ENCODE measurements at regions not wholly inside any gene's neighbourhood (a gene's known extent, or its start where the extent isn't known, plus 50 kb on each side); places are given as distances from the start of the nearest gene placed in this dataset.
A peak's percentile ranks its signal among the peaks of the same experiment; 100 is the strongest.

- Mint-ChIP-seq H3K27me3 (no peaks in the 10 kb centered on the region), H3K27ac (no peak overlapping the region), H3K9me3 (peaks cover 3 to 29% (median 14%) of the 10 kb centered on the region in 7 donors), H3K36me3 (no peaks in the 10 kb centered on the region), H3K4me1 (no peaks in the 10 kb centered on the region), H3K4me3 (no peak overlapping the region)
- ATAC-seq (ENCODE audit: low read depth in 2 of 2) (no peak), DNase-seq (no peak)
- Histone ChIP-seq H3K4me3 (ENCODE audit: low read depth, low read length) (no peak overlapping the region), H3K9me3 (ENCODE audit: control insufficient read depth in 2 of 2, low read length in 2 of 2) (peaks cover 3 to 5% of the 10 kb centered on the region in 2 experiments), H3K4me1 (ENCODE audit: control insufficient read depth, insufficient read depth, low read length, poor library complexity, severe bottlenecking) (no peaks in the 10 kb centered on the region), H3K36me3 (ENCODE audit: control insufficient read depth, insufficient read depth, low read length) (no peaks in the 10 kb centered on the region), H3K27ac (ENCODE audit: insufficient read depth, low read length, poor library complexity, severe bottlenecking) (no peak overlapping the region), H3K27me3 (ENCODE audit: control insufficient read depth, insufficient read depth, low read length) (no peaks in the 10 kb centered on the region)
These were observed 995.2 kb upstream of the CDH2 start for GRCh38 chr18:29171892-29172755.

DNA sequence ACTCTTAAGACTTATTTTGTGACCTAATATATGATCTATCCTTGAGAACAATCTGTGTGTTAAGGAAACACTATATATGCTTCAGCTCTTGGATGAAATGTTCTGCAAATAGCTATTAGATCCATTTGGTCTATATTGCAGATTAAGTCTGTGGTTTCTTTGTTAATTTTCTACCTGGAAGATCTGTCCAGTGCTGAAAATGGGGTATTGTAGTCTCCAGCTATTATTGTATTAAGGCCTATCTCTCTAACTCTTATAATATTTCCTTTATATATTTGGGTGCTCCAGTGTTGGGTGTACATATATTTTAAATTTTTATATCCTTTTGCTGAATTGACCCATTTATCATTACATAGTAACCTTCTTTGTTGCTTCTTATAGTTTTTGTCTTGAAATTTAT is 992.7 kb upstream of the CDH2 start:
- Mint-ChIP-seq H3K9me3 (peaks cover 5 to 38% (median 18%) of the 10 kb centered on the region in 7 donors), H3K4me3 (no peak overlapping the region), H3K4me1 (no peaks in the 10 kb centered on the region), H3K27me3 (no peaks in the 10 kb centered on the region), H3K36me3 (no peaks in the 10 kb centered on the region), H3K27ac (no peak overlapping the region)
- ATAC-seq (ENCODE audit: low read depth in 2 of 2), result no peak
- no peak for DNase-seq
- H3K9me3 ChIP-seq (ENCODE audit: control insufficient read depth in 2 of 2, low read length in 2 of 2), result peaks cover 1 to 3% of the 10 kb centered on the region in 2 experiments
- no peaks in the 10 kb centered on the region for H3K4me1 ChIP-seq (ENCODE audit: control insufficient read depth, insufficient read depth, low read length, poor library complexity, severe bottlenecking)
- H3K27ac ChIP-seq (ENCODE audit: insufficient read depth, low read length, poor library complexity, severe bottlenecking), result no peak overlapping the region
- H3K36me3 ChIP-seq (ENCODE audit: control insufficient read depth, insufficient read depth, low read length), result no peaks in the 10 kb centered on the region
- no peaks in the 10 kb centered on the region for H3K27me3 ChIP-seq (ENCODE audit: control insufficient read depth, insufficient read depth, low read length)
- H3K4me3 ChIP-seq (ENCODE audit: low read depth, low read length), result no peak overlapping the region

GRCh38 chr18:29164993-29165599 is 988.2 kb upstream of the CDH2 start:
- no peak overlapping the region for H3K4me3 ChIP-seq (ENCODE audit: low read depth, low read length)
- no peaks in the 10 kb centered on the region for H3K27me3 Mint-ChIP-seq
- DNase-seq (no peak), ATAC-seq (ENCODE audit: low read depth in 2 of 2) (no peak)
- peaks cover 2 to 3% of the 10 kb centered on the region in 2 experiments for H3K9me3 ChIP-seq (ENCODE audit: control insufficient read depth in 2 of 2, low read length in 2 of 2)
- H3K36me3 ChIP-seq (ENCODE audit: control insufficient read depth, insufficient read depth, low read length), result no peaks in the 10 kb centered on the region
- no peaks in the 10 kb centered on the region for H3K4me1 Mint-ChIP-seq
- no peaks in the 10 kb centered on the region for H3K36me3 Mint-ChIP-seq
- no peak overlapping the region for H3K4me3 Mint-ChIP-seq
- H3K4me1 ChIP-seq (ENCODE audit: control insufficient read depth, insufficient read depth, low read length, poor library complexity, severe bottlenecking), result no peaks in the 10 kb centered on the region
- H3K27ac ChIP-seq (ENCODE audit: insufficient read depth, low read length, poor library complexity, severe bottlenecking), result no peak overlapping the region
- no peaks in the 10 kb centered on the region for H3K27me3 ChIP-seq (ENCODE audit: control insufficient read depth, insufficient read depth, low read length)
- no peak overlapping the region for H3K27ac Mint-ChIP-seq
- peaks cover 0 to 32% (median 9%) of the 10 kb centered on the region in 7 donors for H3K9me3 Mint-ChIP-seq

- Mint-ChIP-seq H3K9me3 (peaks cover 0 to 27% (median 9%) of the 10 kb centered on the region in 7 donors), H3K36me3 (no peaks in the 10 kb centered on the region), H3K27ac (no peak overlapping the region), H3K27me3 (no peaks in the 10 kb centered on the region), H3K4me3 (no peak overlapping the region), H3K4me1 (no peaks in the 10 kb centered on the region)
- no peak overlapping the region for H3K27ac ChIP-seq (ENCODE audit: insufficient read depth, low read length, poor library complexity, severe bottlenecking)
- no peak for DNase-seq
- H3K9me3 ChIP-seq (ENCODE audit: control insufficient read depth in 2 of 2, low read length in 2 of 2), result peaks cover 3% of the 10 kb centered on the region in 2 experiments
- no peak overlapping the region for H3K4me3 ChIP-seq (ENCODE audit: low read depth, low read length)
- no peaks in the 10 kb centered on the region for H3K4me1 ChIP-seq (ENCODE audit: control insufficient read depth, insufficient read depth, low read length, poor library complexity, severe bottlenecking)
- H3K36me3 ChIP-seq (ENCODE audit: control insufficient read depth, insufficient read depth, low read length), result no peaks in the 10 kb centered on the region
- no peaks in the 10 kb centered on the region for H3K27me3 ChIP-seq (ENCODE audit: control insufficient read depth, insufficient read depth, low read length)
- ATAC-seq (ENCODE audit: low read depth in 2 of 2), result no peak
These were observed 987.2 kb upstream of the CDH2 start for GRCh38 chr18:29164020-29164706.

DNA sequence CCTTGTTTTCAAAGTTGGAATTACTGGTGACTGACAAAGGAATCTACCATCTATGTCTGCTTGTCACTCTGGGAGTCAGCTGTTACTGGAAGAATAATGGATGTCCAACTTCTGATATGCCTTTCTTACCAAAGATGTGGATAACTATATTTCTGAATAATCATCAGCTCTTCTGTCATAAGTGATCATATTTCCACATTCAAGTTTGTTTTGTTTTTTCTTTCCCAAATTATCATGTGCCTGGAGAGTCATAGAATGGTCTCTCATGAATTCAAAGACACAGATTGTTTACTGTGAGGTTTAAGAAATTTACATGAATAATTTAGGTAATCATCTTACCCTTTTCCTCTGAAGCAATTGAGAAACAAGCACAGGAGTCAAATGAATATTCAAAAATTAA is 986.7 kb upstream of the CDH2 start:
- peaks cover 3% of the 10 kb centered on the region in 2 experiments for H3K9me3 ChIP-seq (ENCODE audit: control insufficient read depth in 2 of 2, low read length in 2 of 2)
- no peaks in the 10 kb centered on the region for H3K36me3 ChIP-seq (ENCODE audit: control insufficient read depth, insufficient read depth, low read length)
- Mint-ChIP-seq H3K27ac (no peak overlapping the region), H3K9me3 (peaks cover 0 to 24% (median 9%) of the 10 kb centered on the region in 7 donors), H3K4me1 (no peaks in the 10 kb centered on the region), H3K27me3 (no peaks in the 10 kb centered on the region), H3K36me3 (no peaks in the 10 kb centered on the region), H3K4me3 (no peak overlapping the region)
- ATAC-seq (ENCODE audit: low read depth in 2 of 2) (no peak), DNase-seq (no peak)
- no peak overlapping the region for H3K27ac ChIP-seq (ENCODE audit: insufficient read depth, low read length, poor library complexity, severe bottlenecking)
- H3K4me1 ChIP-seq (ENCODE audit: control insufficient read depth, insufficient read depth, low read length, poor library complexity, severe bottlenecking), result no peaks in the 10 kb centered on the region
- H3K4me3 ChIP-seq (ENCODE audit: low read depth, low read length), result no peak overlapping the region
- no peaks in the 10 kb centered on the region for H3K27me3 ChIP-seq (ENCODE audit: control insufficient read depth, insufficient read depth, low read length)

DNA sequence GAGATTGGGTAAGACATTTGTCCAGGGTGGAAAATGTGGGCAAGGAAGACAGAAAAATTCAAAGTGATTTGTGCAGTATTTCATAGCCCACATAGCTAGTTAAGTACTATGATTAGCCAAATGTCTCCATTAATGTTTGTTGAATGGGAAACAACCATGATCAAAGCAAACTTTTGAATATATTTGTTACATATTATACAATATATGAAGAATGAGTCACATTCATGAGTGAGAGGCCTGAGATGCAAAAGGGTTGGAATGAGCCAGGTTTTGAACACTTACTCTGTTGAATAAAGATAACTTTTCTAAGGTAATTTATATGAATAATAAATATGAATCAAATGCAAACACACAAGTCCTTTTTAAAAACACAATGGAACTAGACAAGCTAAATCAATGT is 984.5 kb upstream of the CDH2 start:
- no peak overlapping the region for H3K27ac ChIP-seq (ENCODE audit: insufficient read depth, low read length, poor library complexity, severe bottlenecking)
- no peaks in the 10 kb centered on the region for H3K27me3 Mint-ChIP-seq
- ATAC-seq (ENCODE audit: low read depth in 2 of 2) (no peak), DNase-seq (no peak)
- peaks cover 0 to 21% (median 5%) of the 10 kb centered on the region in 7 donors for H3K9me3 Mint-ChIP-seq
- no peaks in the 10 kb centered on the region for H3K36me3 Mint-ChIP-seq
- no peaks in the 10 kb centered on the region for H3K4me1 ChIP-seq (ENCODE audit: control insufficient read depth, insufficient read depth, low read length, poor library complexity, severe bottlenecking)
- peak overlapping the region in 1 of 4 donors; percentile 63 for H3K4me3 Mint-ChIP-seq
- H3K4me1 Mint-ChIP-seq, result no peaks in the 10 kb centered on the region
- no peak overlapping the region for H3K27ac Mint-ChIP-seq
- H3K4me3 ChIP-seq (ENCODE audit: low read depth, low read length), result no peak overlapping the region
- H3K27me3 ChIP-seq (ENCODE audit: control insufficient read depth, insufficient read depth, low read length), result no peaks in the 10 kb centered on the region
- peaks cover 6 to 7% of the 10 kb centered on the region in 2 experiments for H3K9me3 ChIP-seq (ENCODE audit: control insufficient read depth in 2 of 2, low read length in 2 of 2)
- no peaks in the 10 kb centered on the region for H3K36me3 ChIP-seq (ENCODE audit: control insufficient read depth, insufficient read depth, low read length)

GRCh38 chr18:29160170-29160569 is 983.2 kb upstream of the CDH2 start:
- no peak overlapping the region for H3K4me3 Mint-ChIP-seq
- Histone ChIP-seq H3K27me3 (ENCODE audit: control insufficient read depth, insufficient read depth, low read length) (no peaks in the 10 kb centered on the region), H3K9me3 (ENCODE audit: control insufficient read depth in 2 of 2, low read length in 2 of 2) (peaks cover 7 to 10% of the 10 kb centered on the region in 2 experiments), H3K27ac (ENCODE audit: insufficient read depth, low read length, poor library complexity, severe bottlenecking) (no peak overlapping the region), H3K4me3 (ENCODE audit: low read depth, low read length) (no peak overlapping the region), H3K36me3 (ENCODE audit: control insufficient read depth, insufficient read depth, low read length) (no peaks in the 10 kb centered on the region), H3K4me1 (ENCODE audit: control insufficient read depth, insufficient read depth, low read length, poor library complexity, severe bottlenecking) (no peaks in the 10 kb centered on the region)
- peaks cover 0 to 24% (median 5%) of the 10 kb centered on the region in 7 donors for H3K9me3 Mint-ChIP-seq
- H3K27me3 Mint-ChIP-seq, result no peaks in the 10 kb centered on the region
- H3K27ac Mint-ChIP-seq, result peak overlapping the region in 1 of 3 donors; percentile 27
- no peaks in the 10 kb centered on the region for H3K4me1 Mint-ChIP-seq
- ATAC-seq (ENCODE audit: low read depth in 2 of 2) (no peak), DNase-seq (no peak)
- H3K36me3 Mint-ChIP-seq, result no peaks in the 10 kb centered on the region

Measured in CD4-positive, CD25-positive, alpha-beta regulatory T cell (primary cell).